ENCODE measurements at regions not wholly inside any gene's neighbourhood (a gene's known extent, or its start where the extent isn't known, plus 50 kb on each side); places are given as distances from the start of the nearest gene placed in this dataset.

DNA sequence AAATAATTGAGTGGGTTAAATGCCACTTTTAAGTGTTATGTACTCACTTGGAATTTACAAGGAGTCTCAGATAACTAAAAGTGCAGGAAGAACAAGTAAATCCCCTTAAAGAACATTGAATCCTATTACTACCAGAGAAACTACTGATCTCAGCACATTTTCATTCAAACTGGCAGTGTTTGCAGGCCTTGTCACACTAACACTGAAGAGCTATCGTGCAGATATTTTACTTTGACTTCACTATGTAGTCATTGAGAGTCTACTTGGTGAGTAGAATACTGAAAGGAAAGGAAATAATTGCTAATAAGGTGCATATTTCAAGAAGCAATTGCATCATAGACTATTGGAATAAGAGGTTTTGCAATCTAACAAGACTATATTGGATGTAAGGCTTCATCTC is 721.4 kb upstream of the CBLB start:
- DNase-seq, result no peak
- Histone ChIP-seq H3K27me3 (ENCODE audit: insufficient read depth, low read length, poor library complexity) (no peaks in the 10 kb centered on the region), H2AFZ (ENCODE audit: low read depth, low read length) (no peak overlapping the region), H3K36me3 (ENCODE audit: insufficient read depth, low read length) (no peaks in the 10 kb centered on the region), H3K27ac (ENCODE audit: low read length) (no peak overlapping the region), H3K9me3 (ENCODE audit: insufficient read depth, low read length, severe bottlenecking) (no peaks in the 10 kb centered on the region), H3K4me2 (ENCODE audit: insufficient read depth, low read length) (no peak overlapping the region), H3K4me1 (ENCODE audit: insufficient read depth, low read length) (no peaks in the 10 kb centered on the region), H3K79me2 (ENCODE audit: insufficient read depth, low read length) (no peaks in the 10 kb centered on the region), H3K4me3 (ENCODE audit: low read depth in 1 of 2, low read length in 2 of 2) (no peak overlapping the region), H4K20me1 (ENCODE audit: insufficient read depth, low read length) (no peaks in the 10 kb centered on the region), H3K9ac (ENCODE audit: low read depth, low read length) (no peak overlapping the region)
- TF ChIP-seq, protein P1, sequence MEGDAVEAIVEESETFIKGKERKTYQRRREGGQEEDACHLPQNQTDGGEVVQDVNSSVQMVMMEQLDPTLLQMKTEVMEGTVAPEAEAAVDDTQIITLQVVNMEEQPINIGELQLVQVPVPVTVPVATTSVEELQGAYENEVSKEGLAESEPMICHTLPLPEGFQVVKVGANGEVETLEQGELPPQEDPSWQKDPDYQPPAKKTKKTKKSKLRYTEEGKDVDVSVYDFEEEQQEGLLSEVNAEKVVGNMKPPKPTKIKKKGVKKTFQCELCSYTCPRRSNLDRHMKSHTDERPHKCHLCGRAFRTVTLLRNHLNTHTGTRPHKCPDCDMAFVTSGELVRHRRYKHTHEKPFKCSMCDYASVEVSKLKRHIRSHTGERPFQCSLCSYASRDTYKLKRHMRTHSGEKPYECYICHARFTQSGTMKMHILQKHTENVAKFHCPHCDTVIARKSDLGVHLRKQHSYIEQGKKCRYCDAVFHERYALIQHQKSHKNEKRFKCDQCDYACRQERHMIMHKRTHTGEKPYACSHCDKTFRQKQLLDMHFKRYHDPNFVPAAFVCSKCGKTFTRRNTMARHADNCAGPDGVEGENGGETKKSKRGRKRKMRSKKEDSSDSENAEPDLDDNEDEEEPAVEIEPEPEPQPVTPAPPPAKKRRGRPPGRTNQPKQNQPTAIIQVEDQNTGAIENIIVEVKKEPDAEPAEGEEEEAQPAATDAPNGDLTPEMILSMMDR (IDR thresholded peaks at IDR 0.05; ENCODE audit: borderline replicate concordance, extremely low read depth, low read length, poor library complexity, severe bottlenecking), result no peak
- no peak for TF ChIP-seq EZH2 (IDR thresholded peaks at IDR 0.05; ENCODE audit: borderline replicate concordance, low read depth, low read length, severe bottlenecking)
- ATAC-seq (ENCODE audit: insufficient read depth, low read depth), result no peak

DNA sequence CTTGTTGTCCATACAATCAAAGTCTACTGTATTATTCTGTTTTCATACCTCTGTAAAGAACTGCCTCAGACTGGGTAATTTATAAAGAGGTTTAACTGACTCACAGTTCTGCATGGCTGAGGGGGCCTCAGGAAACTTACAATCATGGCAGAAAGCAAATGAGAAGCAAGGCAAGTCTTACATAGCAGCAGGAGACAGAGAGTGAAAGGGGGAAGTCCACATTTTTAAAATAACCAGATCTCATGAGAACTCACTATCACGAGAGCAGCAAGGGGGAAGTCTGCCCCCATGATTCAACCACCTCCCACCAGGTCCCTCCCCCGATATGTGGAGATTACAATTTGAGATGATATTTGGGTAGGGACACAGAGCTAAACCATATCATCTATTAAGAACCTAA is 724.6 kb upstream of the CBLB start:
- no peak overlapping the region for H3K4me2 ChIP-seq (ENCODE audit: insufficient read depth, low read length)
- no peak for TF ChIP-seq EZH2 (IDR thresholded peaks at IDR 0.05; ENCODE audit: borderline replicate concordance, low read depth, low read length, severe bottlenecking)
- TF ChIP-seq, protein P1 (IDR thresholded peaks at IDR 0.05; ENCODE audit: borderline replicate concordance, extremely low read depth, low read length, poor library complexity, severe bottlenecking), result no peak
- H3K4me1 ChIP-seq (ENCODE audit: insufficient read depth, low read length), result no peaks in the 10 kb centered on the region
- no peak overlapping the region for H2AFZ ChIP-seq (ENCODE audit: low read depth, low read length)
- H3K4me3 ChIP-seq (ENCODE audit: low read depth in 1 of 2, low read length in 2 of 2), result no peak overlapping the region
- ATAC-seq (ENCODE audit: insufficient read depth, low read depth) (no peak), DNase-seq (no peak)
- no peaks in the 10 kb centered on the region for H4K20me1 ChIP-seq (ENCODE audit: insufficient read depth, low read length)
- no peaks in the 10 kb centered on the region for H3K27me3 ChIP-seq (ENCODE audit: insufficient read depth, low read length, poor library complexity)
- no peaks in the 10 kb centered on the region for H3K79me2 ChIP-seq (ENCODE audit: insufficient read depth, low read length)
- no peak overlapping the region for H3K27ac ChIP-seq (ENCODE audit: low read length)
- no peaks in the 10 kb centered on the region for H3K36me3 ChIP-seq (ENCODE audit: insufficient read depth, low read length)
- H3K9ac ChIP-seq (ENCODE audit: low read depth, low read length), result no peak overlapping the region
- no peaks in the 10 kb centered on the region for H3K9me3 ChIP-seq (ENCODE audit: insufficient read depth, low read length, severe bottlenecking)

DNA sequence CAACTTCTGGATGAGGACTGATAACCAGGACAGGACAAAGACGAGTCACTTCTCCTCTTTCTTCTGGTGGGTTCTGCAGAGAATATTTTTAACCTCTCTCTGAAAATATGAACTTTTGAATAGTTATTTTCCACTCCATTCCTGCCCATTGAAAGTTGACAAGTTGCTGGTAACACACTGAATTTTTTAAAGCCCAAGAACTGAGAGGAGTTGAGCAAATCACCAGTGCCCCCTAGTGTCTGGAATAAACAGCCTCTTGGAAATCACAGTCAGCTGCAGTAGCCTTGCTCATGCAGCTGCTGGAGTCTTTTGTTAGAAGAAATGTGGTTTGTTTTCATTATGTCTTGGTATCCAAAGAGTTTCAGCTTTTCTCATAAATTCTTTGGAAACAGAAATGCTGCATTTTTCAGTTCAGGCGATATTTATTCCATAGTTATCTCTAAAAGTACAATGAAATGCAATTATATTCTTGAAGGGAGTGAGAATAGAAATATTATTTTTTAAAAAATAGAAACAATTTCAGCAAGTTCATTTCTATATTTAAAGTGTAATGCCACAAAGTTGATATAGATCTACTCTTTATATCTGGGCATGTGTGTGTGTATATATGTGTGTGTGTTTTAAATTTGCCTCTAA is 741.0 kb upstream of the CBLB start:
- Histone ChIP-seq H3K4me3 (ENCODE audit: low read depth in 1 of 2, low read length in 2 of 2) (no peak overlapping the region), H3K27ac (ENCODE audit: low read length) (no peak overlapping the region), H3K4me2 (ENCODE audit: insufficient read depth, low read length) (no peak overlapping the region), H3K79me2 (ENCODE audit: insufficient read depth, low read length) (no peaks in the 10 kb centered on the region), H2AFZ (ENCODE audit: low read depth, low read length) (no peak overlapping the region), H3K9me3 (ENCODE audit: insufficient read depth, low read length, severe bottlenecking) (peaks cover 10% of the 10 kb centered on the region), H3K27me3 (ENCODE audit: insufficient read depth, low read length, poor library complexity) (no peaks in the 10 kb centered on the region), H3K36me3 (ENCODE audit: insufficient read depth, low read length) (no peaks in the 10 kb centered on the region), H4K20me1 (ENCODE audit: insufficient read depth, low read length) (no peaks in the 10 kb centered on the region), H3K9ac (ENCODE audit: low read depth, low read length) (no peak overlapping the region), H3K4me1 (ENCODE audit: insufficient read depth, low read length) (no peaks in the 10 kb centered on the region; the same call in 1 of the 2 replicates)
- TF ChIP-seq EZH2 (IDR thresholded peaks at IDR 0.05; ENCODE audit: borderline replicate concordance, low read depth, low read length, severe bottlenecking), result no peak
- TF ChIP-seq, protein P1 (IDR thresholded peaks at IDR 0.05; ENCODE audit: borderline replicate concordance, extremely low read depth, low read length, poor library complexity, severe bottlenecking), result peak; percentile 92
- DNase-seq, result peak; percentile 76
- peak; percentile 90 for ATAC-seq (ENCODE audit: insufficient read depth, low read depth)
